ENCODE measurements at regions not wholly inside any gene's neighbourhood (a gene's known extent, or its start where the extent isn't known, plus 50 kb on each side); places are given as distances from the start of the nearest gene placed in this dataset.

- Histone ChIP-seq H3K27ac (ENCODE audit: low read depth, low read length) (no peak overlapping the region), H3K18ac (ENCODE audit: extremely low read depth, low read length) (no peak overlapping the region), H3K56ac (replicated peaks; ENCODE audit: insufficient read length, low read depth, low read length) (no peak overlapping the region), H3K23me2 (ENCODE audit: low read depth, low read length) (no peaks in the 10 kb centered on the region), H3K79me2 (ENCODE audit: control insufficient read depth in 1 of 2, insufficient read depth in 2 of 2, low read length in 2 of 2) (no peaks in the 10 kb centered on the region), H2AFZ (ENCODE audit: low read length) (no peak overlapping the region), H2BK15ac (ENCODE audit: low read length) (no peak overlapping the region), H3K4ac (replicated peaks; ENCODE audit: insufficient read length, low read depth, low read length) (no peak overlapping the region), H2BK120ac (replicated peaks; ENCODE audit: low read depth, low read length) (no peak overlapping the region), H4K5ac (ENCODE audit: insufficient read length, low read depth, low read length) (no peak overlapping the region), H3K4me2 (ENCODE audit: insufficient read depth in 1 of 2, low read depth in 2 of 2, low read length in 2 of 2) (no peak overlapping the region), H2AK5ac (ENCODE audit: low read depth, low read length) (no peak overlapping the region), H4K20me1 (replicated peaks in 1 of 2; ENCODE audit: control insufficient read depth in 1 of 2, insufficient read depth in 2 of 2, low read length in 2 of 2) (no peaks in the 10 kb centered on the region), H3K9ac (replicated peaks in 1 of 4; ENCODE audit: extremely low read depth in 1 of 4, low read depth in 3 of 4, low read length in 3 of 4) (no peak overlapping the region), H3K4me3 (ENCODE audit: extremely low read depth in 1 of 4, insufficient read depth in 2 of 4, low read depth in 3 of 4, low read length in 4 of 4) (no peak overlapping the region), H3K4me1 (replicated peaks in 1 of 4; ENCODE audit: control insufficient read depth in 3 of 4, insufficient read depth in 4 of 4, low read length in 3 of 4) (peaks cover 0 to 7% (median 0%) of the 10 kb centered on the region in 4 experiments; a peak in 1 of 7 replicates), H4K8ac (ENCODE audit: extremely low read depth, insufficient read depth, low read length) (no peak overlapping the region), H3K23ac (ENCODE audit: insufficient read length) (no peak overlapping the region), H3K27me3 (replicated peaks in 1 of 4; ENCODE audit: control insufficient read depth in 3 of 4, extremely low read depth in 1 of 4, insufficient read depth in 3 of 4, low read length in 3 of 4) (no peaks in the 10 kb centered on the region; a peak in 1 of 7 replicates), H2BK20ac (ENCODE audit: low read length) (no peak overlapping the region), H2BK12ac (ENCODE audit: low read depth, low read length) (no peak overlapping the region), H3K36me3 (ENCODE audit: control insufficient read depth in 2 of 4, insufficient read depth in 4 of 4, low read length in 3 of 4) (no peaks in the 10 kb centered on the region), H3K9me3 (ENCODE audit: insufficient read depth in 2 of 2, low read depth in 1 of 2, low read length in 1 of 2) (no peaks in the 10 kb centered on the region), H3K79me1 (ENCODE audit: low read depth, low read length) (no peaks in the 10 kb centered on the region), H3K14ac (ENCODE audit: insufficient read length) (no peak overlapping the region), H2BK5ac (ENCODE audit: low read depth, low read length) (no peak overlapping the region), H4K91ac (replicated peaks; ENCODE audit: insufficient read length, low read length) (no peak overlapping the region)
- no peak for FAIRE-seq
- CTCF ChIA-PET (ENCODE audit: partially characterized antibody) = no interaction called here
- POLR2A ChIA-PET (ENCODE audit: partially characterized antibody) = no interaction called here
- no peak for DNase-seq (ENCODE audit: low read depth in 1 of 2, low spot score in 2 of 2)
- TF ChIP-seq EZH2 (IDR thresholded peaks at IDR 0.05; ENCODE audit: low read depth, low read length, severe bottlenecking) (no peak), CEBPB (IDR thresholded peaks at IDR 0.05; ENCODE audit: low read depth, low read length) (no peak), SIX5 (IDR thresholded peaks at IDR 0.05; ENCODE audit: low read depth, low read length) (no peak), POLR2A (IDR thresholded peaks at IDR 0.05; ENCODE audit: control extremely low read depth in 1 of 2, low read depth in 2 of 2, low read length in 2 of 2) (no peak), E2F6 (IDR thresholded peaks at IDR 0.05) (no peak), RNF2 (IDR thresholded peaks at IDR 0.05; ENCODE audit: borderline replicate concordance, low read depth, low read length, missing control alignments, poor library complexity, severe bottlenecking) (no peak), CBX8 (IDR thresholded peaks at IDR 0.05; ENCODE audit: borderline replicate concordance, low read depth, low read length) (no peak), GABPA (IDR thresholded peaks at IDR 0.05; ENCODE audit: borderline replicate concordance, insufficient read depth, low read length) (no peak), SP4 (IDR thresholded peaks at IDR 0.05; ENCODE audit: low read length) (no peak), FOSL1 (IDR thresholded peaks at IDR 0.05; ENCODE audit: insufficient read depth, low read depth, low read length) (no peak), SAP30 (IDR thresholded peaks at IDR 0.05; ENCODE audit: insufficient read depth, insufficient replicate concordance, low read length) (no peak), RXRA (IDR thresholded peaks at IDR 0.05; ENCODE audit: insufficient read depth, low read depth, low read length) (no peak)
Observed at GRCh38 chr4:163595580-163595979, 101.1 kb downstream of the TMA16 start.

All from H1 (cell line).